ENCODE measurements at regions not wholly inside any gene's neighbourhood (a gene's known extent, or its start where the extent isn't known, plus 50 kb on each side); places are given as distances from the start of the nearest gene placed in this dataset.
"Not testable (repeated sequence)": the region's sequence is repeated elsewhere in the genome, so short reads cannot be mapped to it uniquely, and the experiment has no call there.

GRCh38 chr15:26186138-26186537 lies 323.0 kb upstream of the ATP10A start:
- DNase-seq (ENCODE audit: low read depth), result not testable (repeated sequence)

GRCh38 chr15:26182441-26182840 lies 319.3 kb upstream of the ATP10A start:
- no peak for DNase-seq (ENCODE audit: low read depth)

GRCh38 chr15:26179906-26180305 lies 316.8 kb upstream of the ATP10A start:
- no peak for DNase-seq (ENCODE audit: low read depth)

- DNase-seq (ENCODE audit: low read depth), result no peak
Measured at GRCh38 chr15:26178640-26179220, 315.6 kb upstream of the ATP10A start.

- no peak for DNase-seq (ENCODE audit: low read depth)
Measured at GRCh38 chr15:26177816-26178215, 314.7 kb upstream of the ATP10A start.

- DNase-seq (ENCODE audit: low read depth), result no peak
Measured at GRCh38 chr15:26176831-26177230, 313.7 kb upstream of the ATP10A start.

- no peak for DNase-seq (ENCODE audit: low read depth)
Measured at GRCh38 chr15:26171266-26171665, 308.1 kb upstream of the ATP10A start.

- no peak for DNase-seq (ENCODE audit: low read depth)
Measured at GRCh38 chr15:26166429-26166828, 303.3 kb upstream of the ATP10A start.

GRCh38 chr15:26165546-26165945 lies 302.4 kb upstream of the ATP10A start:
- DNase-seq (ENCODE audit: low read depth), result no peak

- no peak for DNase-seq (ENCODE audit: low read depth)
Measured at GRCh38 chr15:26160343-26160742, 297.2 kb upstream of the ATP10A start.

- DNase-seq (ENCODE audit: low read depth), result no peak
Measured at GRCh38 chr15:26158176-26158575, 295.0 kb upstream of the ATP10A start.

- no peak for DNase-seq (ENCODE audit: low read depth)
Measured at GRCh38 chr15:26157081-26157480, 294.0 kb upstream of the ATP10A start.

- DNase-seq (ENCODE audit: low read depth), result no peak
Measured at GRCh38 chr15:26156051-26156450, 292.9 kb upstream of the ATP10A start.

- no peak for DNase-seq (ENCODE audit: low read depth)
Measured at GRCh38 chr15:26148156-26148860, 285.2 kb upstream of the ATP10A start.

GRCh38 chr15:26146202-26146601 lies 283.1 kb upstream of the ATP10A start:
- no peak for DNase-seq (ENCODE audit: low read depth)

- no peak for DNase-seq (ENCODE audit: low read depth)
Measured at GRCh38 chr15:26145796-26146195, 282.7 kb upstream of the ATP10A start.

- DNase-seq (ENCODE audit: low read depth), result no peak
Measured at GRCh38 chr15:26144836-26145235, 281.7 kb upstream of the ATP10A start.

GRCh38 chr15:26143221-26143620 lies 280.1 kb upstream of the ATP10A start:
- DNase-seq (ENCODE audit: low read depth), result no peak

GRCh38 chr15:26134812-26135211 lies 271.7 kb upstream of the ATP10A start:
- no peak for DNase-seq (ENCODE audit: low read depth)

GRCh38 chr15:26134152-26134551 lies 271.0 kb upstream of the ATP10A start:
- DNase-seq (ENCODE audit: low read depth), result no peak

- DNase-seq (ENCODE audit: low read depth), result no peak
Measured at GRCh38 chr15:26132811-26133210, 269.7 kb upstream of the ATP10A start.

GRCh38 chr15:26129852-26130251 lies 266.7 kb upstream of the ATP10A start:
- DNase-seq (ENCODE audit: low read depth), result no peak

GRCh38 chr15:26128611-26129140 lies 265.5 kb upstream of the ATP10A start:
- DNase-seq (ENCODE audit: low read depth), result no peak

Measured in forelimb muscle (tissue), 1 donor.